Naive thymus-derived CD4-positive, alpha-beta T cell (primary cell): ENCODE measurements at regions not wholly inside any gene's neighbourhood (a gene's known extent, or its start where the extent isn't known, plus 50 kb on each side); places are given as distances from the start of the nearest gene placed in this dataset.

Experiments
- ATAC-seq: fragments of 150-1000 bp; cut with Tn5 transposase; 2 replicates; pipeline ENCODE4 v1.10.0; 2021; ENCODE audit warnings: mild to moderate bottlenecking, moderate library complexity
- CTCF ChIA-PET: fragments of 350-600 bp; sonication (Branson Sonifier 250); formaldehyde crosslinking; loops from one replicate; lab custom pipeline; 2021; ENCODE audit warnings: antibody characterized with exemption; lab: Charles Lee
- POLR2A ChIA-PET: fragments of 350-600 bp; sonication (Branson Sonifier 250); formaldehyde crosslinking; loops from one replicate; lab custom pipeline; 2021; ENCODE audit warnings: antibody characterized with exemption, inconsistent platforms; lab: Charles Lee
- DNase-seq, 9 donors: peaks; one replicate each; pipeline versions ENCODE4 v3.0.0 to v3.0.0-alpha.2; 2020 to 2022; ENCODE audit warnings: mixed read lengths in 1 of 9
- H3K27ac ChIP-seq: one replicate; pipeline ENCODE4 v1.7.0; 2013; ENCODE audit warnings: mild to moderate bottlenecking, low read depth, low read length, moderate library complexity
- H3K27me3 ChIP-seq, 2 donors: one replicate each; pipeline ENCODE4 v1.7.0; 2013; ENCODE audit warnings: low read length in 2 of 2, mild to moderate bottlenecking in 2 of 2, moderate library complexity in 2 of 2; ENCODE audit not compliant: control insufficient read depth in 2 of 2, insufficient read depth in 2 of 2
- H3K36me3 ChIP-seq, 3 experiments: 1 replicate in 2 of 3; 2 replicates in 1 of 3; pipeline ENCODE4 v1.7.0; 2013; ENCODE audit warnings: low read length in 3 of 3, mild to moderate bottlenecking in 3 of 3, moderate library complexity in 1 of 3; ENCODE audit not compliant: insufficient read depth in 3 of 3, control insufficient read depth in 2 of 3
- H3K4me1 ChIP-seq, 2 donors: one replicate each; pipeline ENCODE4 v1.7.0; 2013; ENCODE audit warnings: low read length in 2 of 2, mild to moderate bottlenecking in 2 of 2, moderate library complexity in 1 of 2; ENCODE audit not compliant: control insufficient read depth in 2 of 2, insufficient read depth in 2 of 2
- H3K4me3 ChIP-seq: 2 replicates; pipeline ENCODE4 v1.7.0; 2013; ENCODE audit warnings: mild to moderate bottlenecking, low read length
- H3K9me3 ChIP-seq, 3 experiments: 1 replicate in 2 of 3; 2 replicates in 1 of 3; pipeline ENCODE4 v1.7.0; 2013; ENCODE audit warnings: low read length in 3 of 3; ENCODE audit not compliant: control insufficient read depth in 2 of 3
- H3K27ac Mint-ChIP-seq, 9 donors: one replicate each; pipeline ENCODE4 v1.8.0; 2020 to 2022; ENCODE audit warnings: mixed read lengths in 9 of 9, mild to moderate bottlenecking in 8 of 9, moderate library complexity in 5 of 9, inconsistent platforms in 2 of 9
- H3K27me3 Mint-ChIP-seq, 5 donors: one replicate each; pipeline ENCODE4 v1.8.0; 2021 to 2022; ENCODE audit warnings: mixed read lengths in 5 of 5, mild to moderate bottlenecking in 1 of 5
- H3K36me3 Mint-ChIP-seq, 5 donors: one replicate each; pipeline ENCODE4 v1.8.0; 2020 to 2022; ENCODE audit warnings: mixed read lengths in 5 of 5, mild to moderate bottlenecking in 3 of 5, inconsistent platforms in 1 of 5
- H3K4me1 Mint-ChIP-seq, 7 donors: one replicate each; pipeline ENCODE4 v1.8.0; 2020 to 2022; ENCODE audit warnings: mixed read lengths in 7 of 7, mild to moderate bottlenecking in 3 of 7, inconsistent platforms in 1 of 7
- H3K4me3 Mint-ChIP-seq, 10 donors: one replicate each; pipeline ENCODE4 v1.8.0; 2020 to 2022; ENCODE audit warnings: mild to moderate bottlenecking in 10 of 10, mixed read lengths in 10 of 10, moderate library complexity in 6 of 10, inconsistent platforms in 2 of 10
- H3K9me3 Mint-ChIP-seq, 11 donors: one replicate each; pipeline ENCODE4 v1.8.0; 2020 to 2022; ENCODE audit warnings: mixed read lengths in 11 of 11, mild to moderate bottlenecking in 4 of 11, inconsistent platforms in 1 of 11, moderate library complexity in 1 of 11
- intact Hi-C, 2 donors: fragments of 100-400 bp; cut with micrococcal nuclease; formaldehyde crosslinking; loops; one replicate each; pipeline ENCODE4 v1.15.1; 2023

- intact Hi-C loops = no loop called here
- CTCF ChIA-PET = no interaction called here
- no peaks in the 10 kb centered on the region for H3K36me3 Mint-ChIP-seq
Observed at GRCh38 chr16:49026566-49027181, 255.0 kb downstream of the CBLN1 start.

GRCh38 chr16:49024896-49025295, 256.7 kb downstream of the CBLN1 start:
- H3K27me3 ChIP-seq = no peaks in the 10 kb centered on the region
- ChIA-PET POLR2A (no interaction called here), CTCF (no interaction called here)
- Mint-ChIP-seq H3K27ac (no peak overlapping the region), H3K4me1 (peaks cover 0 to 1% (median 0%) of the 10 kb centered on the region in 7 donors), H3K4me3 (no peak overlapping the region), H3K27me3 (peaks cover 0 to 21% (median 11%) of the 10 kb centered on the region in 5 donors), H3K36me3 (no peaks in the 10 kb centered on the region), H3K9me3 (peaks cover 0 to 20% (median 5%) of the 10 kb centered on the region in 11 donors)
- no peaks in the 10 kb centered on the region for H3K4me1 ChIP-seq
- ATAC-seq = no peak
- H3K4me3 ChIP-seq = no peak overlapping the region
- no peaks in the 10 kb centered on the region for H3K9me3 ChIP-seq
- DNase-seq = no peak
- H3K36me3 ChIP-seq = no peaks in the 10 kb centered on the region
- intact Hi-C loops = no loop called here
- no peak overlapping the region for H3K27ac ChIP-seq

More at GRCh38 chr16:49026566-49027181, 255.0 kb downstream of the CBLN1 start:
- H3K4me1 Mint-ChIP-seq = peaks cover 0 to 1% (median 0%) of the 10 kb centered on the region in 7 donors
- H3K4me3 ChIP-seq = no peak overlapping the region
- H3K4me3 Mint-ChIP-seq = peak overlapping the region in 1 of 10 donors; percentile 5
- peaks cover 0 to 20% (median 6%) of the 10 kb centered on the region in 11 donors for H3K9me3 Mint-ChIP-seq
- no peaks in the 10 kb centered on the region for H3K9me3 ChIP-seq
- POLR2A ChIA-PET = no interaction called here
- no peaks in the 10 kb centered on the region for H3K36me3 ChIP-seq
- H3K4me1 ChIP-seq = no peaks in the 10 kb centered on the region
- no peak for DNase-seq
- no peak overlapping the region for H3K27ac ChIP-seq
- H3K27me3 ChIP-seq = no peaks in the 10 kb centered on the region
- ATAC-seq = no peak
- H3K27ac Mint-ChIP-seq = peak overlapping the region in 1 of 9 donors; percentile 30
- peaks cover 0 to 16% (median 7%) of the 10 kb centered on the region in 5 donors for H3K27me3 Mint-ChIP-seq

- Mint-ChIP-seq H3K27ac (no peak overlapping the region), H3K36me3 (no peaks in the 10 kb centered on the region), H3K4me3 (no peak overlapping the region), H3K4me1 (peaks cover 0 to 1% (median 0%) of the 10 kb centered on the region in 7 donors), H3K9me3 (peaks cover 0 to 20% (median 5%) of the 10 kb centered on the region in 11 donors), H3K27me3 (peaks cover 0 to 30% (median 11%) of the 10 kb centered on the region in 5 donors)
- no peak overlapping the region for H3K27ac ChIP-seq
- H3K36me3 ChIP-seq = no peaks in the 10 kb centered on the region
- POLR2A ChIA-PET = no interaction called here
- H3K4me3 ChIP-seq = no peak overlapping the region
- intact Hi-C loops = no loop called here
- ATAC-seq (no peak), DNase-seq (no peak)
- CTCF ChIA-PET = no interaction called here
- no peaks in the 10 kb centered on the region for H3K27me3 ChIP-seq
- no peaks in the 10 kb centered on the region for H3K9me3 ChIP-seq
- H3K4me1 ChIP-seq = no peaks in the 10 kb centered on the region
Observed at GRCh38 chr16:49024016-49024415, 257.6 kb downstream of the CBLN1 start.

- H3K36me3 ChIP-seq = no peaks in the 10 kb centered on the region
- ChIA-PET POLR2A (no interaction called here), CTCF (no interaction called here)
- Mint-ChIP-seq H3K36me3 (no peaks in the 10 kb centered on the region), H3K27me3 (peaks cover 0 to 26% (median 11%) of the 10 kb centered on the region in 5 donors), H3K4me3 (no peak overlapping the region), H3K27ac (no peak overlapping the region), H3K4me1 (peaks cover 0 to 1% (median 0%) of the 10 kb centered on the region in 7 donors), H3K9me3 (peaks cover 0 to 20% (median 5%) of the 10 kb centered on the region in 11 donors)
- intact Hi-C loops = no loop called here
- no peaks in the 10 kb centered on the region for H3K27me3 ChIP-seq
- H3K4me1 ChIP-seq = no peaks in the 10 kb centered on the region
- H3K4me3 ChIP-seq = no peak overlapping the region
- ATAC-seq (no peak), DNase-seq (no peak)
- no peaks in the 10 kb centered on the region for H3K9me3 ChIP-seq
- no peak overlapping the region for H3K27ac ChIP-seq
Observed at GRCh38 chr16:49023050-49023449, 258.6 kb downstream of the CBLN1 start.

- Mint-ChIP-seq H3K4me1 (peaks cover 0 to 1% (median 0%) of the 10 kb centered on the region in 7 donors), H3K9me3 (peaks cover 0 to 20% (median 5%) of the 10 kb centered on the region in 11 donors), H3K4me3 (no peak overlapping the region), H3K27me3 (peaks cover 0 to 26% (median 11%) of the 10 kb centered on the region in 5 donors), H3K36me3 (no peaks in the 10 kb centered on the region), H3K27ac (no peak overlapping the region)
- Histone ChIP-seq H3K36me3 (no peaks in the 10 kb centered on the region), H3K27me3 (no peaks in the 10 kb centered on the region), H3K27ac (no peak overlapping the region), H3K9me3 (no peaks in the 10 kb centered on the region), H3K4me1 (no peaks in the 10 kb centered on the region), H3K4me3 (no peak overlapping the region)
- POLR2A ChIA-PET = no interaction called here
- ATAC-seq = no peak
- no peak for DNase-seq
- CTCF ChIA-PET = no interaction called here
- intact Hi-C loops = no loop called here
Observed at GRCh38 chr16:49022351-49022963, 259.2 kb downstream of the CBLN1 start.

- intact Hi-C loops = no loop called here
- H3K4me3 Mint-ChIP-seq = no peak overlapping the region
- ATAC-seq (no peak), DNase-seq (no peak)
- no peak overlapping the region for H3K27ac Mint-ChIP-seq
- Histone ChIP-seq H3K9me3 (no peaks in the 10 kb centered on the region), H3K27me3 (no peaks in the 10 kb centered on the region), H3K27ac (no peak overlapping the region), H3K4me3 (no peak overlapping the region), H3K4me1 (no peaks in the 10 kb centered on the region), H3K36me3 (no peaks in the 10 kb centered on the region)
- peaks cover 0 to 26% (median 6%) of the 10 kb centered on the region in 5 donors for H3K27me3 Mint-ChIP-seq
- H3K4me1 Mint-ChIP-seq = no peaks in the 10 kb centered on the region
- peaks cover 0 to 12% (median 2%) of the 10 kb centered on the region in 11 donors for H3K9me3 Mint-ChIP-seq
- ChIA-PET POLR2A (no interaction called here), CTCF (no interaction called here)
- no peaks in the 10 kb centered on the region for H3K36me3 Mint-ChIP-seq
Observed at GRCh38 chr16:49021136-49021535, 260.5 kb downstream of the CBLN1 start.

- ATAC-seq (no peak), DNase-seq (no peak)
- no peak overlapping the region for H3K27ac ChIP-seq
- no peaks in the 10 kb centered on the region for H3K4me1 ChIP-seq
- Mint-ChIP-seq H3K36me3 (no peaks in the 10 kb centered on the region), H3K27me3 (peaks cover 0 to 26% (median 6%) of the 10 kb centered on the region in 5 donors), H3K4me1 (no peaks in the 10 kb centered on the region), H3K27ac (no peak overlapping the region), H3K9me3 (peaks cover 0 to 9% (median 2%) of the 10 kb centered on the region in 11 donors), H3K4me3 (no peak overlapping the region)
- no peaks in the 10 kb centered on the region for H3K27me3 ChIP-seq
- intact Hi-C loops = no loop called here
- POLR2A ChIA-PET = no interaction called here
- no peaks in the 10 kb centered on the region for H3K9me3 ChIP-seq
- no peak overlapping the region for H3K4me3 ChIP-seq
- CTCF ChIA-PET = no interaction called here
- no peaks in the 10 kb centered on the region for H3K36me3 ChIP-seq
Observed at GRCh38 chr16:49020436-49020835, 261.2 kb downstream of the CBLN1 start.
